Esophagus squamous epithelium (tissue), 5 donors: ENCODE measurements at regions not wholly inside any gene's neighbourhood (a gene's known extent, or its start where the extent isn't known, plus 50 kb on each side); places are given as distances from the start of the nearest gene placed in this dataset.

Source experiments
- DNase-seq: peaks from one replicate; lab custom pipeline; 2025; lab: John Stamatoyannopoulos, UW
- H3K27ac ChIP-seq, 4 donors: fragments of 200-600 bp; sonication (generic); one replicate each; pipeline ENCODE4 v1.5.1; 2016 to 2019; ENCODE audit warnings: mild to moderate bottlenecking in 1 of 4
- H3K27me3 ChIP-seq, 4 donors: fragments of 200-600 bp; sonication (generic); 1 replicate in 3 of 4; 2 replicates in 1 of 4; pipeline versions ENCODE4 v1.5.1 to v1.6.0; 2017 to 2021; ENCODE audit warnings: antibody characterized with exemption in 1 of 4
- H3K36me3 ChIP-seq, 3 donors: fragments of 200-600 bp; sonication (generic); one replicate each; pipeline ENCODE4 v1.5.1; 2016 to 2019
- H3K4me1 ChIP-seq, 3 donors: fragments of 200-600 bp; sonication (generic); one replicate each; pipeline ENCODE4 v1.5.1; 2017 to 2019
- H3K4me3 ChIP-seq, 4 donors: fragments of 200-600 bp; sonication (generic); 1 replicate in 3 of 4; 2 replicates in 1 of 4; pipeline ENCODE4 v1.5.1; 2016 to 2019; ENCODE audit warnings: mild to moderate bottlenecking in 2 of 4, moderate library complexity in 1 of 4
- H3K9me3 ChIP-seq, 3 donors: fragments of 200-600 bp; sonication (generic); one replicate each; pipeline ENCODE4 v1.5.1; 2016 to 2019
- POLR2A ChIP-seq, 4 donors: fragments of 450-650 bp; IDR thresholded peaks; one replicate each; pipeline ENCODE4 v1.6.1; 2017; ENCODE audit warnings: antibody characterized with exemption in 4 of 4, mild to moderate bottlenecking in 4 of 4, moderate library complexity in 3 of 4
- WGBS, 2 donors: methylation state at CpG; one replicate each; pipeline ENCODE4 v1.1.5; 2018; 5-methylcytosine and 5-hydroxymethylcytosine counted together
- intact Hi-C: fragments of 100-400 bp; cut with DNase I; formaldehyde crosslinking; loops from one replicate; pipeline ENCODE4 v1.15.0; 2022
- TF ChIP-seq, protein P1 (sequence below), 6 experiments: fragments of 450-650 bp in 4 of 6; fragments of 200-600 bp in 2 of 6; sonication (generic) in 2 of 6; IDR thresholded peaks; one replicate each; pipeline ENCODE4 v1.5.1; 2016 to 2019; ENCODE audit warnings: antibody characterized with exemption in 6 of 6, mild to moderate bottlenecking in 4 of 6, moderate library complexity in 4 of 6
- donor health status: DM: yes; HTN: yes; CAD: no.

DNA sequence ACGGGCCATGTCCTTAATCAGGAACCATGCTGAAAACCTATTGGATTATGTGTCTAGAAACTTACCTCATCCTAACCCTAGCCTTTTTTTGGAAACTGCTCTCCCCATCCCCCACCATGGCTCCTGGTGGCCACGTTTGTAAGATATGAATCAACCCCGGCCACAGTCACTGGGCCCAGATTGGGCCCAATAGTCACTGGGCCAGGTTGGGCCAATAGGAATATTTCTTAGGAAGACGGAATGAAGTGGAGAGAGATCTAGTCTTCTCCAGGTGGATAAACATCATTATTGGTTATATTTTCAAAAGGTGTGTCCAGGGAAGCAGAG is 468.7 kb downstream of the ARHGEF28 start:
- Histone ChIP-seq H3K27ac (no peak overlapping the region), H3K4me3 (no peak overlapping the region), H3K36me3 (no peaks in the 10 kb centered on the region), H3K9me3 (peaks cover 0 to 4% (median 0%) of the 10 kb centered on the region in 3 donors), H3K4me1 (peaks cover 0 to 7% (median 0%) of the 10 kb centered on the region in 3 donors), H3K27me3 (no peaks in the 10 kb centered on the region)
- intact Hi-C loops = no loop called here
- DNase-seq = no peak
- TF ChIP-seq, protein P1, sequence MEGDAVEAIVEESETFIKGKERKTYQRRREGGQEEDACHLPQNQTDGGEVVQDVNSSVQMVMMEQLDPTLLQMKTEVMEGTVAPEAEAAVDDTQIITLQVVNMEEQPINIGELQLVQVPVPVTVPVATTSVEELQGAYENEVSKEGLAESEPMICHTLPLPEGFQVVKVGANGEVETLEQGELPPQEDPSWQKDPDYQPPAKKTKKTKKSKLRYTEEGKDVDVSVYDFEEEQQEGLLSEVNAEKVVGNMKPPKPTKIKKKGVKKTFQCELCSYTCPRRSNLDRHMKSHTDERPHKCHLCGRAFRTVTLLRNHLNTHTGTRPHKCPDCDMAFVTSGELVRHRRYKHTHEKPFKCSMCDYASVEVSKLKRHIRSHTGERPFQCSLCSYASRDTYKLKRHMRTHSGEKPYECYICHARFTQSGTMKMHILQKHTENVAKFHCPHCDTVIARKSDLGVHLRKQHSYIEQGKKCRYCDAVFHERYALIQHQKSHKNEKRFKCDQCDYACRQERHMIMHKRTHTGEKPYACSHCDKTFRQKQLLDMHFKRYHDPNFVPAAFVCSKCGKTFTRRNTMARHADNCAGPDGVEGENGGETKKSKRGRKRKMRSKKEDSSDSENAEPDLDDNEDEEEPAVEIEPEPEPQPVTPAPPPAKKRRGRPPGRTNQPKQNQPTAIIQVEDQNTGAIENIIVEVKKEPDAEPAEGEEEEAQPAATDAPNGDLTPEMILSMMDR (IDR thresholded peaks at IDR 0.05) = no peak
- TF ChIP-seq POLR2A (IDR thresholded peaks at IDR 0.05) = no peak
- WGBS, 2 donors = 79 to 86% methylated on average over 2 to 4 of the region's 4 CpGs

DNA sequence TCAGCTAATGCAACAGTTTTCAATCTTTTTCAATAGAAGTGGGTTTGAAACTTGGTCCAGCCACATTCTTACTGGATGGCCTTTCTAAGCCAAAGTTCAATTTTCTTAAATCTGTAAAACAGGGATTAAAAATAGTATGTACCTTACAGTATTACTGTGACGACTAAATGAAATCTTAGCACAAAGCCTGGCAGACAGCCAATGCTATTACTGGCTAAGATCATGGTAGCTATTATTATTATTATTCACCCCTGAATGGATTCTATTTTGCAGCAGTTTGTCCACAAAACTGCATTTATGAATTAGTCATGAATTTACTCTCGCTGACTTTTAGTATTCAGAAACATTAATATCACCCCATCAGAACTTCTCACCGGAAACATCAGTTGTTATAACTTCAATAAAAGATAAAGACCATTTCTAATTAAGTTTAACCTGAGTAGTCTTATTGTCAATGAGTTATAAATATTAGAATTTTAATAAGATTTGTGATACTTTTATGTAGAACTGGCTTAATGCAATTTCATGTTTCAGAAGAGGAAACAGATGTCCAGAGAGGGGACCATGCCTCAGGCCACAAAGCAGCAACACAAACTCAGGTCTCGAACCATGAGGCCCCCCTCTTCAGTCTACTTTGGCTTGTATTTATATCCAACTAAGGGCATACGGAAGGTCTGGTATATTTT is 468.2 kb downstream of the ARHGEF28 start:
- H3K4me1 ChIP-seq = peaks cover 0 to 7% (median 0%) of the 10 kb centered on the region in 3 donors
- no peak overlapping the region for H3K27ac ChIP-seq
- intact Hi-C loops = no loop called here
- H3K4me3 ChIP-seq = no peak overlapping the region
- no peaks in the 10 kb centered on the region for H3K27me3 ChIP-seq
- H3K9me3 ChIP-seq = no peaks in the 10 kb centered on the region
- no peak for TF ChIP-seq POLR2A (IDR thresholded peaks at IDR 0.05)
- TF ChIP-seq, protein P1 (IDR thresholded peaks at IDR 0.05) = no peak
- DNase-seq = no peak
- H3K36me3 ChIP-seq = no peaks in the 10 kb centered on the region
- WGBS, 2 donors = 65 to 78% methylated on average over 5 of the region's 5 CpGs

DNA sequence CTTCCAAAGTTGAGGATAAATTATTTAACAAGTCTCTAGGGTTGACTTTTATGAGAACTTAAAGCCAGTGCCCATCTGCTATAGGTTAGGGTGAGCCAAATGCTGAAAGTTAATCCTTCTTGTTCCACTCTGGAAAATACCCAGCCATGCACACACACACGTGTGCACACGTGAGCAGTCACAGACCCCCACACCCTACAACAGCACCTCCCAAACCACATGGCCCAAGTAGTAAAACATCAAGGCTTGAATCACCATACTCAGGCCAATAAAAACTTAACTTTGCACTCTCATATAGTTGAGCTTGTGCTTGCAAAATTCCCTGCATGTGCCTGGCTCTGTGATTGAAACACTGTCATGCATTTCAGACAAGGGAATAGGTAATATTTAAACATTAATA is 467.6 kb downstream of the ARHGEF28 start:
- H3K36me3 ChIP-seq = no peaks in the 10 kb centered on the region
- no peak for TF ChIP-seq POLR2A (IDR thresholded peaks at IDR 0.05)
- TF ChIP-seq, protein P1 (IDR thresholded peaks at IDR 0.05) = no peak
- H3K27me3 ChIP-seq = no peaks in the 10 kb centered on the region
- 58 to 62% methylated on average over 2 of the region's 2 CpGs for WGBS, 2 donors
- peaks cover 0 to 7% (median 0%) of the 10 kb centered on the region in 3 donors for H3K4me1 ChIP-seq
- H3K27ac ChIP-seq = no peak overlapping the region
- no peaks in the 10 kb centered on the region for H3K9me3 ChIP-seq
- no peak overlapping the region for H3K4me3 ChIP-seq
- intact Hi-C loops = no loop called here
- no peak for DNase-seq

DNA sequence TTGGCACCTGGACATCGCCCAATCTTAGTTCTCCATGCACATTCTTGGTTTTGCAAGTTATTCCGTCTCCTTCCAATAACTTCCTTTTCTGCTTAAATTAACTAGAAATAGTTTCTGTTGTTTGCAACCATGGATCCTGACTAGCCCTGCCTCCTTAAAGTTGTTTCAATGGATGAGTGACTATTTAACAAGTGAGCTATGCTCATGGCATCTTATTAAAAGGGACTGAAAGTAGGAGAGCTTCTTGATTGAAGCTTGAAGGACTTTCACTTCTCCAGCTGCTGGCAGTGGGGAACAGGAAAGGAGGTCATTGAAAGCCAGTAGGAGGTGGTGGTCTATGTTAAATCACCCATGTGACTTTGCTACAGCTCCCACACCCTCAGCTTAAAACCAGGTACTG is 466.8 kb downstream of the ARHGEF28 start:
- H3K36me3 ChIP-seq = no peaks in the 10 kb centered on the region
- DNase-seq = no peak
- H3K27ac ChIP-seq = no peak overlapping the region
- H3K9me3 ChIP-seq = no peaks in the 10 kb centered on the region
- H3K4me1 ChIP-seq = peaks cover 0 to 7% (median 0%) of the 10 kb centered on the region in 3 donors
- no peaks in the 10 kb centered on the region for H3K27me3 ChIP-seq
- H3K4me3 ChIP-seq = no peak overlapping the region
- intact Hi-C loops = no loop called here
- 90 to 97% methylated on average over 2 of the region's 2 CpGs for WGBS, 2 donors
- TF ChIP-seq, protein P1 (IDR thresholded peaks at IDR 0.05) = no peak
- no peak for TF ChIP-seq POLR2A (IDR thresholded peaks at IDR 0.05)

DNA sequence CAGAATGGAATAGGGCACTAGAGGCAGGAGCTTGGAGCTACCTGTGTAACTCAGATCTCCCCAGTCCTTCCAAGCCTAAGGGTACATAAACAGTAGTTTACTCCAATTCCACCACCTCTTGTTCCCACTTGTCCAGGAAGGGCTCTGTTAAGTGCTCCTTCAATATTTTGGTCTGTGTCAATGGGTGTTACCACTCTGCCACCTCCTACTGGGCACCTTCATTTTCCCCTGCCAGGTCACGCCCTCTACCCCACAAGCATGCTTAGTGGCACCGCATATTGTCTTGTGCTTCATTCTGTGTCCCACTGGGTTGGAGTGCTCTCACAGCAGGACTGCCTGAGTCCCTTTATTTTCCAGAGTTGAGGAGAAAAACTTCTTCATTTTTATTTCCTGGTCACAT is 459.8 kb downstream of the ARHGEF28 start:
- H3K4me1 ChIP-seq = no peaks in the 10 kb centered on the region
- H3K27ac ChIP-seq = no peak overlapping the region
- H3K27me3 ChIP-seq = no peaks in the 10 kb centered on the region
- no peaks in the 10 kb centered on the region for H3K9me3 ChIP-seq
- DNase-seq = no peak
- 90 to 94% methylated on average over 2 of the region's 2 CpGs for WGBS, 2 donors
- TF ChIP-seq, protein P1 (IDR thresholded peaks at IDR 0.05) = no peak
- no peak for TF ChIP-seq POLR2A (IDR thresholded peaks at IDR 0.05)
- intact Hi-C loops = no loop called here
- no peak overlapping the region for H3K4me3 ChIP-seq
- no peaks in the 10 kb centered on the region for H3K36me3 ChIP-seq
